Fibroblast of the aortic adventitia (primary cell): ENCODE measurements at regions not wholly inside any gene's neighbourhood (a gene's known extent, or its start where the extent isn't known, plus 50 kb on each side); places are given as distances from the start of the nearest gene placed in this dataset.

ENCODE experiments used
- DNase-seq: peaks from one replicate; pipeline ENCODE4 v3.0.0-alpha.2; 2010; ENCODE audit warnings: low read depth
- H3K4me3 ChIP-seq: 2 replicates; pipeline ENCODE4 v1.5.1; 2011; ENCODE audit warnings: low read depth, mild to moderate bottlenecking, control low read depth, low read length, moderate library complexity
- CTCF ChIP-seq: IDR thresholded peaks from 2 replicates; pipeline ENCODE4 v1.5.1; 2011; ENCODE audit warnings: mild to moderate bottlenecking, low read length, control low read depth, inconsistent platforms; ENCODE audit not compliant: insufficient read depth

GRCh38 chr15:81497238-81497637, 123.2 kb upstream of the TMC3 start:
- no peak overlapping the region for H3K4me3 ChIP-seq
- DNase-seq = no peak
- TF ChIP-seq CTCF = no peak

GRCh38 chr15:81495780-81496467, 121.9 kb upstream of the TMC3 start:
- DNase-seq = no peak
- no peak for TF ChIP-seq CTCF
- H3K4me3 ChIP-seq = no peak overlapping the region

- no peak for DNase-seq
- no peak for TF ChIP-seq CTCF
- H3K4me3 ChIP-seq = no peak overlapping the region
These were observed 119.1 kb upstream of the TMC3 start for GRCh38 chr15:81492969-81493645.

- no peak overlapping the region for H3K4me3 ChIP-seq
- peak; percentile 93 for DNase-seq
- no peak for TF ChIP-seq CTCF
These were observed 118.4 kb upstream of the TMC3 start for GRCh38 chr15:81492331-81492968.

- peak; percentile 32 for DNase-seq
- TF ChIP-seq CTCF = no peak
- H3K4me3 ChIP-seq = no peak overlapping the region
These were observed 117.5 kb upstream of the TMC3 start for GRCh38 chr15:81491414-81492096.

GRCh38 chr15:81485806-81486205, 111.8 kb upstream of the TMC3 start:
- H3K4me3 ChIP-seq = no peak overlapping the region
- DNase-seq = no peak
- TF ChIP-seq CTCF = no peak
